Body of pancreas (tissue), 4 donors: ENCODE measurements at regions not wholly inside any gene's neighbourhood (a gene's known extent, or its start where the extent isn't known, plus 50 kb on each side); places are given as distances from the start of the nearest gene placed in this dataset.
"Not testable (repeated sequence)": the region's sequence is repeated elsewhere in the genome, so short reads cannot be mapped to it uniquely, and the experiment has no call there.

Experiments
- ATAC-seq: fragments of 150-250 bp; one replicate; pipeline ENCODE4 v1.9.1; 2016
- DNase-seq, 4 donors: peaks; one replicate each; pipeline ENCODE4 v3.0.0-alpha.2; 2019
- H3K27ac ChIP-seq, 4 donors: fragments of 200-600 bp; sonication (generic); 1 replicate in 3 of 4; 2 replicates in 1 of 4; pipeline versions ENCODE4 v1.5.1 to v1.6.1; 2016 to 2019; ENCODE audit warnings: mild to moderate bottlenecking in 1 of 4, mixed read lengths in 1 of 4, moderate library complexity in 1 of 4
- H3K27me3 ChIP-seq, 2 donors: fragments of 200-600 bp; sonication (generic); one replicate each; pipeline ENCODE4 v1.6.0; 2016; ENCODE audit warnings: mild to moderate bottlenecking in 1 of 2
- H3K36me3 ChIP-seq, 2 donors: fragments of 200-600 bp; sonication (generic); replicated peaks in 1 of 2; 2 replicates each; pipeline ENCODE4 v1.5.1; 2016; ENCODE audit warnings: low read depth in 2 of 2; ENCODE audit not compliant: insufficient read depth in 1 of 2
- H3K4me1 ChIP-seq: fragments of 200-600 bp; sonication (generic); one replicate; pipeline ENCODE4 v1.6.0; 2016
- H3K4me3 ChIP-seq, 2 donors: fragments of 200-600 bp; sonication (generic); 1 replicate in 1 of 2; 2 replicates in 1 of 2; pipeline ENCODE4 v1.5.1; 2016 to 2019
- H3K9me3 ChIP-seq, 3 donors: fragments of 200-600 bp; sonication (generic); 1 replicate in 2 of 3; 2 replicates in 1 of 3; pipeline ENCODE4 v1.5.1; 2016
- POLR2A ChIP-seq, 3 donors: fragments of 450-650 bp; IDR thresholded peaks; one replicate each; pipeline ENCODE4 v1.6.1; 2016; ENCODE audit warnings: antibody characterized with exemption in 3 of 3, mild to moderate bottlenecking in 2 of 3
- WGBS, 2 donors: methylation state at CpG; one replicate each; pipeline ENCODE4 v1.1.5; 2017; 5-methylcytosine and 5-hydroxymethylcytosine counted together
- intact Hi-C: fragments of 100-400 bp; cut with DNase I; formaldehyde crosslinking; loops from one replicate; pipeline ENCODE4 v1.15.1; 2023
- TF ChIP-seq, protein P1 (sequence below), 7 experiments: fragments of 450-650 bp in 4 of 7; fragments of 200-600 bp in 3 of 7; sonication (generic) in 3 of 7; IDR thresholded peaks; one replicate each; pipeline ENCODE4 v1.5.1; 2016 to 2019; ENCODE audit warnings: antibody characterized with exemption in 7 of 7

DNA sequence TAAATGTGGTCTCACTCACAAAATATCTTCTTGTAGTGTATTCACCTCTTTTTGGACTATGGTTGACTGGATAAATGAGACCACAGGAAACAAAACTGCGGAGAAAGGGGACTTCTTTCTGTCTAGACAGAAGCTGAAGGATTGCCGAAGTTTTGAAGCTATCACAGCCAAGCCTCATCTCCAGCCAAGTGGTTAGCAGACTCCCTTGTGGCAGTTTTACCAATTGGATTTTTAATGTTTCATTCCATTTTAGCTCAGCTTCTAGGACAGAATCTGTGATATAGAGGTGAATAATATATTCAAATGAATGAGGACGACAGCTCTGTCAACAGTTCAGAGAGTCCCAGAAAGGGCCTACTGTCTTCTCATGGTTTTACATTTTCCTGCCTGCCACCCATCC is 215.7 kb upstream of the ZNF608 start:
- Histone ChIP-seq H3K27me3 (no peaks in the 10 kb centered on the region), H3K4me1 (no peaks in the 10 kb centered on the region), H3K36me3 (no peaks in the 10 kb centered on the region), H3K9me3 (no peaks in the 10 kb centered on the region), H3K4me3 (no peak overlapping the region), H3K27ac (no peak overlapping the region)
- TF ChIP-seq, protein P1, sequence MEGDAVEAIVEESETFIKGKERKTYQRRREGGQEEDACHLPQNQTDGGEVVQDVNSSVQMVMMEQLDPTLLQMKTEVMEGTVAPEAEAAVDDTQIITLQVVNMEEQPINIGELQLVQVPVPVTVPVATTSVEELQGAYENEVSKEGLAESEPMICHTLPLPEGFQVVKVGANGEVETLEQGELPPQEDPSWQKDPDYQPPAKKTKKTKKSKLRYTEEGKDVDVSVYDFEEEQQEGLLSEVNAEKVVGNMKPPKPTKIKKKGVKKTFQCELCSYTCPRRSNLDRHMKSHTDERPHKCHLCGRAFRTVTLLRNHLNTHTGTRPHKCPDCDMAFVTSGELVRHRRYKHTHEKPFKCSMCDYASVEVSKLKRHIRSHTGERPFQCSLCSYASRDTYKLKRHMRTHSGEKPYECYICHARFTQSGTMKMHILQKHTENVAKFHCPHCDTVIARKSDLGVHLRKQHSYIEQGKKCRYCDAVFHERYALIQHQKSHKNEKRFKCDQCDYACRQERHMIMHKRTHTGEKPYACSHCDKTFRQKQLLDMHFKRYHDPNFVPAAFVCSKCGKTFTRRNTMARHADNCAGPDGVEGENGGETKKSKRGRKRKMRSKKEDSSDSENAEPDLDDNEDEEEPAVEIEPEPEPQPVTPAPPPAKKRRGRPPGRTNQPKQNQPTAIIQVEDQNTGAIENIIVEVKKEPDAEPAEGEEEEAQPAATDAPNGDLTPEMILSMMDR (IDR thresholded peaks at IDR 0.05): no peak
- no peak for TF ChIP-seq POLR2A (IDR thresholded peaks at IDR 0.05)
- 79 to 91% methylated on average over 3 of the region's 3 CpGs for WGBS, 2 donors
- DNase-seq (no peak), ATAC-seq (no peak)
- intact Hi-C loops: no loop called here

DNA sequence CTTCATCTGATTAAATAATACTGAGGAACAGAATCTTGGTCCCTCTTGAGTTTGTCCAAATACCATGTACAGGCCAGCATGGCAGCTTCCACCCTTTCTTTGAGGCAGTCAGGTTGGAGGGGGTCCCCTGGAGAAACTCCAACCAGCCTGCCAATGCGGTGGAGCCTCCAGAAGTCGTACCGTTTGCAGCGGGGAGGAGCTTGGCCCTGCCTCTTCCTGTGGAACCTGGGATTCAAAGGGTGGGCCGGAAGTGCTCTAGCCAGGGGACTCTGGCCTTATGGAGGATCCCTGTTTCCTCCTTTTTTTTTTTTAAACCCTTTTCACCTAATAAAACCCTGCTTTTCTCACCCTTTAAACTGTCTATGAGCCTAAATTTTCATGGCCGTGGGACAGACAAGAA is 216.3 kb upstream of the ZNF608 start:
- DNase-seq: no peak
- H3K27me3 ChIP-seq: no peaks in the 10 kb centered on the region
- intact Hi-C loops: no loop called here
- no peaks in the 10 kb centered on the region for H3K4me1 ChIP-seq
- no peak overlapping the region for H3K4me3 ChIP-seq
- no peaks in the 10 kb centered on the region for H3K36me3 ChIP-seq
- no peaks in the 10 kb centered on the region for H3K9me3 ChIP-seq
- TF ChIP-seq, protein P1 (IDR thresholded peaks at IDR 0.05): no peak
- no peak for TF ChIP-seq POLR2A (IDR thresholded peaks at IDR 0.05)
- H3K27ac ChIP-seq: no peak overlapping the region
- ATAC-seq: no peak
- WGBS, 2 donors: 68 to 88% methylated on average over 6 of the region's 6 CpGs

DNA sequence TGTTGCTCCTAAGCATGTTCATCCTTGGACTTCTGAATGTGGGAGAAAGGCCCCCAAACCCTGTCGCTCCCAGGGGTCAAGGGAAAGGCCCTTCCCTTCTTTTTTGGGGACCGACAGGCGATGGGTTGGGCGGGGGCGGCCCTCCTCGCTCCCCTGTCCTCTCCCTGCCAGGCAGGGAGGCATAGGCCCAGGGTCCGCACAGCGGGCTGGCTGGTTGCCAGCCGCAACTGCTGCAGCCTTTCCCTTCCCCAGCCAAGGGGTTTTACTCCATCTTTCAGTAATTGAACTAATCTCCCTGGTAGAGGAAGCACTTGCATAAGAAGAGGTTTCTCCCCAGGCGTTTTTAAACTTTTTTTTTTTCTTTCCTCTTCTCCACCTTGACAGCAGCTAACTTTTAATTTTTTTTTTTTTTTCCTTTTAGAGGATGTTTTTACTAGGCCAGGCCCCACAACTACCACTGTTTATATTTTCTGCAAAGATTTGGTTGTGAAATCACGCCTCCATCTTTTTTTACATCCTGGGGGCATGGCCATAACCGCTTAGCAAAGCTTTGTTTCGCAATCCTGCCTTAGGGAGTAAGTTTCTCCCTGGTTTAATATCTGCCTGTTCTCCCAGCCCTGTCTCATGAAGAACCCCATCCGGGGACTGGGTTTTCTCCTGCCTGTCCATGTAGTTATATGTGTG is 216.9 kb upstream of the ZNF608 start:
- no peaks in the 10 kb centered on the region for H3K27me3 ChIP-seq
- no peaks in the 10 kb centered on the region for H3K4me1 ChIP-seq
- DNase-seq (peak in 1 of 4 donors; percentile 9), ATAC-seq (no peak)
- TF ChIP-seq POLR2A (IDR thresholded peaks at IDR 0.05): no peak
- TF ChIP-seq, protein P1 (IDR thresholded peaks at IDR 0.05): no peak
- H3K4me3 ChIP-seq: no peak overlapping the region
- intact Hi-C loops: no loop called here
- WGBS, 2 donors: 76 to 84% methylated on average over 14 of the region's 14 CpGs
- H3K36me3 ChIP-seq: no peaks in the 10 kb centered on the region
- no peaks in the 10 kb centered on the region for H3K9me3 ChIP-seq
- H3K27ac ChIP-seq: no peak overlapping the region

GRCh38 chr5:124966741-124967140 is 220.3 kb upstream of the ZNF608 start:
- H3K36me3 ChIP-seq, H3K4me3 ChIP-seq, ATAC-seq, DNase-seq, H3K4me1 ChIP-seq, H3K27me3 ChIP-seq, H3K27ac ChIP-seq, intact Hi-C loops, H3K9me3 ChIP-seq: not testable (repeated sequence)
- WGBS, 2 donors: 72 to 76% methylated on average over 5 of the region's 5 CpGs

DNA sequence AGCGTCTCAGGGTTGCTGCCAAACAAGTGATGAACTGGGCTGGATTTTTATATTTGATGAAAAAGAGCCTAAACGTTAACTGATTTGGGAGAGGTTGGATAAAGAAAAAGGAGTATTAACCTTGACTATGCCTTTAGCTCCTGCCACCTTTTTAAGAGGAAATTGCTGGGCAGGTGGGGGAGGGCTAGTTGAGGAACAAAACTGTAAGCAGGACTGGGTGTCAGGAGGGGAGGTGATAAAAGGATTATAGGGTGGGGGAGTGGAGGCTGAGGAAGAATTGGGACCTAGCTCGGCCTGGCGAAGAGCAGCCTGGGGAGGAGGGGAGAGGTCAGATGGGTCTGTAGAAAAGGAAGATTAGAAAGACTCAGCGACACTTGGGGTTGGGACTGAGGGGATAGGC is 223.9 kb upstream of the ZNF608 start:
- H3K27me3 ChIP-seq, ATAC-seq, H3K4me3 ChIP-seq, DNase-seq, H3K27ac ChIP-seq, H3K9me3 ChIP-seq, intact Hi-C loops, H3K36me3 ChIP-seq, H3K4me1 ChIP-seq: not testable (repeated sequence)
- WGBS, 2 donors: 82 to 87% methylated on average over 5 of the region's 5 CpGs

- intact Hi-C loops: no loop called here
- ATAC-seq: no peak
Observed at GRCh38 chr5:124972703-124973102, 226.3 kb upstream of the ZNF608 start.

More at GRCh38 chr5:124972703-124973102, 226.3 kb upstream of the ZNF608 start:
- Histone ChIP-seq H3K36me3 (no peaks in the 10 kb centered on the region), H3K4me3 (no peak overlapping the region), H3K27ac (no peak overlapping the region), H3K9me3 (no peaks in the 10 kb centered on the region), H3K27me3 (no peaks in the 10 kb centered on the region), H3K4me1 (no peaks in the 10 kb centered on the region)
- TF ChIP-seq, protein P1 (IDR thresholded peaks at IDR 0.05): no peak
- no peak for DNase-seq
- WGBS, 2 donors: 89% methylated on average over 6 of the region's 6 CpGs
